ENCODE measurements at regions not wholly inside any gene's neighbourhood (a gene's known extent, or its start where the extent isn't known, plus 50 kb on each side); places are given as distances from the start of the nearest gene placed in this dataset.

DNA sequence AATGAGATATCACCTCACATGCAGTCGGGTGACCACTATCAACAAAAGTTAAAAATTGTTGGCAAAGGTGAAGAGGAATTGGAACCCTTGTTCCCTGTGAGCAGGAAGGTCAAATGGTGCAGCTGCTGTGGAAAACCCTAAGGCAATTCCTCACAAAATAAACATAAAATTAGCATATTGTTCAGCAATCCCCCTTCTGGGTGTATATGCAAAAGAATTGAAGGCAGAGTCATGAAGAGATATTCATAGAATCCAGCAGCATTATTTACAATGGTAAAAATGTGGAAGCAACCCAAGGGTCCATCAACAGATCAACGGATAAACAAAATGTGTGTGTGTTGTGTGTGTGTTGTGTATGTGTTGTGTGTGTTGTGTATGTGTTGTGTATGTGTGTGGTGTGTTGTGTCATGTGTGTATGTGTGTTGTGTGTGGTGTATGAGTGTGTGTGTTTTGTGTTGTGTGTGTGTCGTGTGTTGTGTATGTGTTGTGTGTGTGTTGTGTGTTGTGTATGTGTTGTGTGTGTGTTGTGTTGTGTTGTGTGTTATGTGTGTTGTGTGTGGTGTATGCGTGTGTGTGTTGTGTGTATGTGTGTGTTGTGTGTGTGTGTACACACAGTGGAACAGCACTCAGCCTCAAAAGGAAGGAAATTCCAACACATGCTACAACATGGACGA lies 245.1 kb downstream of the ERMARD start:
- H3K27me3 ChIP-seq = peaks cover 4% of the 10 kb centered on the region
- H3K36me3 ChIP-seq = no peaks in the 10 kb centered on the region
- no peak overlapping the region for H3K27ac ChIP-seq
- no peak for TF ChIP-seq CTCF (IDR thresholded peaks at IDR 0.05)
- peaks cover 0 to 5% of the 10 kb centered on the region in 2 experiments for H3K4me1 ChIP-seq (ENCODE audit: control insufficient read depth in 1 of 2, insufficient read depth in 1 of 2, low read depth in 1 of 2, low read length in 1 of 2)
- no peaks in the 10 kb centered on the region for H3K9me3 ChIP-seq
- H3K4me3 ChIP-seq (ENCODE audit: low read depth in 1 of 2, low read length in 1 of 2) = no peak overlapping the region

- Histone ChIP-seq H3K27ac (no peak overlapping the region), H3K27me3 (peaks cover 13% of the 10 kb centered on the region), H3K4me1 (ENCODE audit: control insufficient read depth in 1 of 2, insufficient read depth in 1 of 2, low read depth in 1 of 2, low read length in 1 of 2) (peaks cover 5 to 10% of the 10 kb centered on the region in 2 experiments), H3K4me3 (ENCODE audit: low read depth in 1 of 2, low read length in 1 of 2) (no peak overlapping the region), H3K36me3 (no peaks in the 10 kb centered on the region), H3K9me3 (no peaks in the 10 kb centered on the region)
- TF ChIP-seq CTCF (IDR thresholded peaks at IDR 0.05) = no peak
These were observed 243.3 kb downstream of the ERMARD start for GRCh38 chr6:169994739-169995138.

- H3K36me3 ChIP-seq = no peaks in the 10 kb centered on the region
- no peak for TF ChIP-seq CTCF (IDR thresholded peaks at IDR 0.05)
- no peak overlapping the region for H3K27ac ChIP-seq
- H3K4me3 ChIP-seq (ENCODE audit: low read depth in 1 of 2, low read length in 1 of 2) = no peak overlapping the region
- peaks cover 14% of the 10 kb centered on the region for H3K27me3 ChIP-seq
- H3K9me3 ChIP-seq = no peaks in the 10 kb centered on the region
- H3K4me1 ChIP-seq (ENCODE audit: control insufficient read depth in 1 of 2, insufficient read depth in 1 of 2, low read depth in 1 of 2, low read length in 1 of 2) = peaks cover 6 to 11% of the 10 kb centered on the region in 2 experiments
These were observed 242.5 kb downstream of the ERMARD start for GRCh38 chr6:169993861-169994481.

- H3K27me3 ChIP-seq = peaks cover 14% of the 10 kb centered on the region
- no peaks in the 10 kb centered on the region for H3K36me3 ChIP-seq
- no peak overlapping the region for H3K27ac ChIP-seq
- peaks cover 6 to 11% of the 10 kb centered on the region in 2 experiments for H3K4me1 ChIP-seq (ENCODE audit: control insufficient read depth in 1 of 2, insufficient read depth in 1 of 2, low read depth in 1 of 2, low read length in 1 of 2)
- H3K4me3 ChIP-seq (ENCODE audit: low read depth in 1 of 2, low read length in 1 of 2) = no peak overlapping the region
- no peak for TF ChIP-seq CTCF (IDR thresholded peaks at IDR 0.05)
- no peaks in the 10 kb centered on the region for H3K9me3 ChIP-seq
These were observed 240.5 kb downstream of the ERMARD start for GRCh38 chr6:169991913-169992312.

GRCh38 chr6:169991031-169991390 lies 239.6 kb downstream of the ERMARD start:
- Histone ChIP-seq H3K9me3 (no peaks in the 10 kb centered on the region), H3K27ac (no peak overlapping the region), H3K4me1 (ENCODE audit: control insufficient read depth in 1 of 2, insufficient read depth in 1 of 2, low read depth in 1 of 2, low read length in 1 of 2) (peaks cover 6 to 11% of the 10 kb centered on the region in 2 experiments), H3K27me3 (peaks cover 14% of the 10 kb centered on the region), H3K4me3 (ENCODE audit: low read depth in 1 of 2, low read length in 1 of 2) (no peak overlapping the region), H3K36me3 (no peaks in the 10 kb centered on the region)
- no peak for TF ChIP-seq CTCF (IDR thresholded peaks at IDR 0.05)
